ENCODE measurements at regions not wholly inside any gene's neighbourhood (a gene's known extent, or its start where the extent isn't known, plus 50 kb on each side); places are given as distances from the start of the nearest gene placed in this dataset.
"Not testable (repeated sequence)": the region's sequence is repeated elsewhere in the genome, so short reads cannot be mapped to it uniquely, and the experiment has no call there.

GRCh38 chr5:127213231-127213630 lies 77.4 kb upstream of the MEGF10 start:
- no peak for DNase-seq

GRCh38 chr5:127216143-127216542 lies 74.5 kb upstream of the MEGF10 start:
- DNase-seq: no peak

- DNase-seq: no peak
Measured at GRCh38 chr5:127216898-127217675, 73.5 kb upstream of the MEGF10 start.

- DNase-seq: not testable (repeated sequence)
Measured at GRCh38 chr5:127221936-127222335, 68.7 kb upstream of the MEGF10 start.

GRCh38 chr5:127222571-127223156 lies 67.9 kb upstream of the MEGF10 start:
- DNase-seq: not testable (repeated sequence)

GRCh38 chr5:127223256-127223974 lies 67.2 kb upstream of the MEGF10 start:
- DNase-seq: no peak

GRCh38 chr5:127227881-127228280 lies 62.7 kb upstream of the MEGF10 start:
- DNase-seq: no peak

- peak in 1 of 56 donors; percentile 0 for DNase-seq
Measured at GRCh38 chr5:127228540-127229184, 61.9 kb upstream of the MEGF10 start.

- DNase-seq: peak in 37 of 56 donors; percentile 1 to 68 (median 38)
Measured at GRCh38 chr5:127229185-127229889, 61.3 kb upstream of the MEGF10 start.

GRCh38 chr5:127231118-127231517 lies 59.5 kb upstream of the MEGF10 start:
- DNase-seq: no peak

GRCh38 chr5:127233590-127233989 lies 57.0 kb upstream of the MEGF10 start:
- DNase-seq: no peak

GRCh38 chr5:127235136-127235535 lies 55.5 kb upstream of the MEGF10 start:
- no peak for DNase-seq

- DNase-seq: no peak
Measured at GRCh38 chr5:127236254-127236653, 54.3 kb upstream of the MEGF10 start.

All from amygdala (tissue), 56 donors.